K562 (cell line): ENCODE measurements at regions not wholly inside any gene's neighbourhood (a gene's known extent, or its start where the extent isn't known, plus 50 kb on each side); places are given as distances from the start of the nearest gene placed in this dataset.

Experiments used
- ATAC-seq: fragments of 200-7000 bp; cut with Tn5 transposase; 3 replicates; pipeline ENCODE4 v1.9.1; 2020; ENCODE audit warnings: moderate library complexity
- BruUV-seq: library from RNA; stranded (reverse); fragments of 400-500 nt; replicated peaks from 2 replicates; lab custom pipeline; 2021; lab: Mats Ljungman, UMichigan
- CTCF ChIA-PET: fragments of 300-600 bp; formaldehyde crosslinking; extraction: SDS; loops from one replicate; lab custom pipeline; 2021; ENCODE audit warnings: low intra/inter-chr PET ratio; lab: Yijun Ruan, JAX
- POLR2A ChIA-PET: fragments of 300-600, 350-650 bp; sonication (Branson Sonifier 250); formaldehyde crosslinking; extraction: SDS; loops from one replicate; lab custom pipeline; 2021; ENCODE audit warnings: antibody characterized with exemption, inconsistent platforms; lab: Yijun Ruan, JAX
- DNase-seq, 4 experiments: peaks; one replicate each; pipeline versions ENCODE4 v3.0.0 to v3.0.0-alpha.2; 2011 to 2018; ENCODE audit warnings: low spot score in 3 of 4, mixed read lengths in 3 of 4; ENCODE audit errors: extremely low read depth in 1 of 4
- FAIRE-seq: peaks from 2 replicates; lab custom pipeline; 2011; peaks lifted over from hg19 to GRCh38; lab: Jason Lieb, UNC
- H2AFZ ChIP-seq: 2 replicates; pipeline ENCODE4 v1.6.0; 2011; ENCODE audit warnings: low read depth, low read length, control low read depth, inconsistent platforms
- H3K27ac ChIP-seq: fragments of 200-600 bp; 3 replicates; pipeline ENCODE4 v1.8.0; 2011; ENCODE audit warnings: low read depth, mild to moderate bottlenecking, control low read depth, inconsistent platforms, low read length, moderate library complexity, mixed read lengths; ENCODE audit errors: extremely low read depth
- H3K27me3 ChIP-seq, 2 experiments: fragments of 300-600 bp in 1 of 2; 2 replicates in 1 of 2; 3 replicates in 1 of 2; pipeline versions ENCODE4 v1.6.0 to v1.8.0; 2011; ENCODE audit warnings: inconsistent platforms in 2 of 2, low read length in 2 of 2, mild to moderate bottlenecking in 1 of 2, mixed read lengths in 1 of 2, moderate library complexity in 1 of 2; ENCODE audit not compliant: control insufficient read depth in 2 of 2, insufficient read depth in 2 of 2
- H3K36me3 ChIP-seq: fragments of 300-600 bp; 3 replicates; pipeline ENCODE4 v1.8.0; 2011; ENCODE audit warnings: mild to moderate bottlenecking, low read length, inconsistent platforms; ENCODE audit not compliant: control insufficient read depth, insufficient read depth
- H3K4me1 ChIP-seq, 2 experiments: fragments of 200-600 bp in 1 of 2; replicated peaks in 1 of 2; 2 replicates in 1 of 2; 3 replicates in 1 of 2; pipeline versions ENCODE4 v1.5.1 to v1.8.0; 2011; ENCODE audit warnings: inconsistent platforms in 2 of 2, low read length in 2 of 2, mild to moderate bottlenecking in 1 of 2, mixed read lengths in 1 of 2, moderate library complexity in 1 of 2; ENCODE audit not compliant: control insufficient read depth in 2 of 2, insufficient read depth in 2 of 2
- H3K4me2 ChIP-seq: 2 replicates; pipeline ENCODE4 v1.6.1; 2011; ENCODE audit warnings: low read length, control low read depth, inconsistent platforms, mixed read lengths; ENCODE audit not compliant: insufficient read depth
- H3K4me3 ChIP-seq: fragments of 200-600 bp; sonication (generic), shearing (Covaris generic); 2 replicates; pipeline ENCODE4 v1.5.1; 2016; ENCODE audit warnings: control low read depth, inconsistent platforms
- H3K79me2 ChIP-seq: fragments of 200-600 bp; 3 replicates; pipeline ENCODE4 v1.8.0; 2011; ENCODE audit warnings: low read length, inconsistent platforms; ENCODE audit not compliant: control insufficient read depth, insufficient read depth
- H3K9ac ChIP-seq, 2 experiments: 2 replicates each; pipeline versions ENCODE4 v1.6.0 to v1.6.1; 2011; ENCODE audit warnings: low read depth in 2 of 2, low read length in 2 of 2, control low read depth in 1 of 2, inconsistent platforms in 1 of 2, mild to moderate bottlenecking in 1 of 2, mixed read lengths in 1 of 2; ENCODE audit not compliant: insufficient read depth in 1 of 2
- H3K9me1 ChIP-seq: one replicate; pipeline ENCODE4 v1.6.0; 2011; ENCODE audit warnings: inconsistent platforms, mild to moderate bottlenecking, low read length, moderate library complexity; ENCODE audit not compliant: control insufficient read depth, insufficient read depth
- H3K9me3 ChIP-seq: replicated peaks from 2 replicates; pipeline ENCODE4 v1.5.1; 2011; ENCODE audit warnings: low read depth, low read length, inconsistent platforms; ENCODE audit not compliant: control insufficient read depth, insufficient read depth
- H4K20me1 ChIP-seq: replicated peaks from 2 replicates; pipeline ENCODE4 v1.6.1; 2011; ENCODE audit warnings: low read length, inconsistent platforms, mixed read lengths; ENCODE audit not compliant: control insufficient read depth, insufficient read depth
- ATF2 ChIP-seq: sonication (generic); formaldehyde crosslinking; IDR thresholded peaks from 2 replicates; pipeline ENCODE4 v1.8.1; 2022; ENCODE audit warnings: missing genetic modification reagents
- CBX8 ChIP-seq: fragments of 200-600 bp; sonication (generic); IDR thresholded peaks from 2 replicates; pipeline ENCODE4 v1.6.1; 2012; ENCODE audit warnings: borderline replicate concordance, mixed run types, low read depth, mild to moderate bottlenecking, moderate library complexity, mixed read lengths, low read length, control low read depth, inconsistent platforms; ENCODE audit not compliant: poor library complexity, severe bottlenecking; ENCODE audit errors: extremely low read depth
- FIP1L1 ChIP-seq: fragments of 200-400 bp; formaldehyde crosslinking; IDR thresholded peaks from 2 replicates; pipeline ENCODE4 v1.6.1; 2018; ENCODE audit warnings: mild to moderate bottlenecking, low read depth, low read length; ENCODE audit not compliant: poor library complexity, severe bottlenecking
- MEF2D ChIP-seq: conservative IDR thresholded peaks from 2 replicates; pipeline ENCODE4 v1.6.1; 2016; ENCODE audit warnings: low read depth, missing genetic modification characterization, missing compliant biosample characterization
- MTA2 ChIP-seq: fragments of 450-650 bp; IDR thresholded peaks from 2 replicates; pipeline ENCODE4 v1.6.1; 2016; ENCODE audit warnings: low read depth
- MYNN ChIP-seq, 2 experiments: sonication (generic); formaldehyde crosslinking in 1 of 2; IDR thresholded peaks; 2 replicates each; pipeline versions ENCODE4 v1.5.0 to v1.6.1; 2016 to 2020; ENCODE audit warnings: antibody characterized with exemption in 1 of 2, missing genetic modification reagents in 1 of 2
- STAT5B ChIP-seq: fragments of 250-450 bp; sonication (Bioruptor Pico); IDR thresholded peaks from 2 replicates; pipeline ENCODE4 v1.8.0; 2021; ENCODE audit warnings: mild to moderate bottlenecking, inconsistent platforms
- TCF7 ChIP-seq: sonication (generic); IDR thresholded peaks from 2 replicates; pipeline ENCODE4 v1.6.1; 2016; ENCODE audit warnings: antibody characterized with exemption, borderline replicate concordance
- VEZF1 ChIP-seq: fragments of 200-800 bp; sonication (Bioruptor generic); IDR thresholded peaks from 2 replicates; pipeline ENCODE4 v1.6.1; 2017; ENCODE audit warnings: missing genetic modification characterization, missing compliant biosample characterization
- XRCC5 ChIP-seq: fragments of 200-400 bp; formaldehyde crosslinking; IDR thresholded peaks from 2 replicates; pipeline ENCODE4 v1.6.1; 2017; ENCODE audit warnings: low read depth, mild to moderate bottlenecking, low read length
- ZNF695 ChIP-seq: fragments of 450-650 bp; formaldehyde crosslinking; IDR thresholded peaks from 2 replicates; pipeline ENCODE4 v1.4.0; 2020; ENCODE audit warnings: mild to moderate bottlenecking, moderate library complexity
- ZNF766 ChIP-seq: fragments of 200-800 bp; sonication (Bioruptor generic); conservative IDR thresholded peaks from 2 replicates; pipeline ENCODE4 v1.6.1; 2016; ENCODE audit warnings: missing genetic modification characterization, missing compliant biosample characterization
- WGBS: fragments of 100-300 bp; shearing (Covaris generic); methylation state at CpG from one replicate; pipeline ENCODE4 v1.1.6; 2016; ENCODE audit warnings: low coverage, mixed read lengths; ENCODE audit not compliant: insufficient coverage; ENCODE audit errors: missing lambda C conversion rate; 5-methylcytosine and 5-hydroxymethylcytosine counted together
- in situ Hi-C: fragments of 300-500 bp; cut with MboI; formaldehyde crosslinking; loops from 4 replicates; pipeline ENCODE4 v1.15.0; 2018; ENCODE audit warnings: inconsistent platforms, mixed read lengths
- intact Hi-C: fragments of 100-400 bp; cut with micrococcal nuclease; formaldehyde crosslinking; loops from 2 replicates; pipeline ENCODE4 v1.14.2; 2022

GRCh38 chr2:23327887-23328286 is 57.1 kb upstream of the KLHL29 start:
- Histone ChIP-seq H2AFZ (no peak overlapping the region), H3K9me3 (no peaks in the 10 kb centered on the region), H3K27me3 (peaks cover 0 to 26% of the 10 kb centered on the region in 2 experiments; a peak in 2 of 5 replicates), H3K36me3 (no peaks in the 10 kb centered on the region), H4K20me1 (no peaks in the 10 kb centered on the region)
- no peak for TF ChIP-seq MEF2D (tag)
- no peak for TF ChIP-seq STAT5B (CRISPR knock-in tag)
- TF ChIP-seq TCF7: no peak
- TF ChIP-seq ATF2 (CRISPR knock-in tag): no peak
- TF ChIP-seq VEZF1 (CRISPR knock-in tag): no peak
- no peak for TF ChIP-seq ZNF695
- no peak for TF ChIP-seq XRCC5
- TF ChIP-seq ZNF766 (CRISPR knock-in tag): no peak
- TF ChIP-seq MYNN (IDR thresholded peaks at IDR 0.05): no peak
- TF ChIP-seq MYNN (CRISPR knock-in tag; IDR thresholded peaks at IDR 0.05): no peak
- no peak for TF ChIP-seq FIP1L1
- no peak for TF ChIP-seq MTA2
- TF ChIP-seq CBX8: no peak
- TF ChIP-seq, all 486 proteins: peak for 0
- no peaks in the 10 kb centered on the region for H3K4me1 ChIP-seq
- no peak for DNase-seq
- BruUV-seq: no TSS peak
- POLR2A ChIA-PET: no interaction called here
- ATAC-seq: no peak
- H3K9me1 ChIP-seq: no peaks in the 10 kb centered on the region
- no peak overlapping the region for H3K4me3 ChIP-seq
- H3K9ac ChIP-seq: no peak overlapping the region
- no peak overlapping the region for H3K27ac ChIP-seq
- in situ Hi-C loops: no loop called here
- no peak overlapping the region for H3K4me2 ChIP-seq
- intact Hi-C loops: no loop called here
- WGBS: 0% methylated on average over 3 of the region's 3 CpGs
- CTCF ChIA-PET: no interaction called here
- FAIRE-seq: no peak
- no peaks in the 10 kb centered on the region for H3K79me2 ChIP-seq
